ENCODE measurements at regions not wholly inside any gene's neighbourhood (a gene's known extent, or its start where the extent isn't known, plus 50 kb on each side); places are given as distances from the start of the nearest gene placed in this dataset.

DNA sequence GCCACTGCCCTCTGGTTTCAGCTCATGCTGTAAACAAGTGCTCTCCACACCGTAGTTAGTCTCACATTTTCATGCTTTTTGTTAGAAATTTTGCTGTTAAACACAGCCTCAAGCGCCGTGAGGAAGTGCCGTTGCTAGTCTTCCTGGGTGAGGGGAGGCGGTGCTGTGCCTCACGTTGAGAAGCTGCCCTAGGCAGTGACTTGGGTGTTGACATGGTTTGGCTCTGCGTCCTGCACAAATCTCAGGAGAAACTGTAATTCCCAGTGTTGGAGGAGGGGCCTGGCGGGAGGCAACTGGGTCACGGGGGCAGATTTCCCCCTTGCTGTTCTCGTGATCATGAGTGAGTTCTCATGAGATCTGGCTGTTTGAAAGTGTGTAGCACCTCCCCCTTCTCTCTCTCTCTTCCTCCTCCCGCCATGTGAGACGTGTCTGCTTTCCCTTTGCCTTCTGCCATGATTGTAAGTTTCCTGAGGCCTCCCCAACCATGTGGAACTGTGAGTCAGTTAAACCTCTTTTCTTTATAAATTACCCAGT is 95.8 kb downstream of the ERMARD start:
- Histone ChIP-seq H3K4me1 (ENCODE audit: insufficient read depth, insufficient read length) (peaks cover 4% of the 10 kb centered on the region), H3K4me3 (ENCODE audit: insufficient read length, low read depth) (no peak overlapping the region), H3K27me3 (ENCODE audit: insufficient read depth, insufficient read length) (no peaks in the 10 kb centered on the region), H3K9ac (ENCODE audit: insufficient read length, low read depth) (no peak overlapping the region), H3K9me3 (ENCODE audit: insufficient read depth, low read length) (no peaks in the 10 kb centered on the region), H3K36me3 (ENCODE audit: insufficient read depth, insufficient read length, low read length) (no peaks in the 10 kb centered on the region)
- DNase-seq (ENCODE audit: low read depth, low spot score) = no peak
- TF ChIP-seq SUZ12 (IDR thresholded peaks at IDR 0.05; ENCODE audit: extremely low read depth, insufficient read depth, insufficient read length) (no peak), YY1 (IDR thresholded peaks at IDR 0.05; ENCODE audit: insufficient read depth, insufficient read length) (no peak), ZNF274 (IDR thresholded peaks at IDR 0.05; ENCODE audit: low read depth, low read length) (no peak)

DNA sequence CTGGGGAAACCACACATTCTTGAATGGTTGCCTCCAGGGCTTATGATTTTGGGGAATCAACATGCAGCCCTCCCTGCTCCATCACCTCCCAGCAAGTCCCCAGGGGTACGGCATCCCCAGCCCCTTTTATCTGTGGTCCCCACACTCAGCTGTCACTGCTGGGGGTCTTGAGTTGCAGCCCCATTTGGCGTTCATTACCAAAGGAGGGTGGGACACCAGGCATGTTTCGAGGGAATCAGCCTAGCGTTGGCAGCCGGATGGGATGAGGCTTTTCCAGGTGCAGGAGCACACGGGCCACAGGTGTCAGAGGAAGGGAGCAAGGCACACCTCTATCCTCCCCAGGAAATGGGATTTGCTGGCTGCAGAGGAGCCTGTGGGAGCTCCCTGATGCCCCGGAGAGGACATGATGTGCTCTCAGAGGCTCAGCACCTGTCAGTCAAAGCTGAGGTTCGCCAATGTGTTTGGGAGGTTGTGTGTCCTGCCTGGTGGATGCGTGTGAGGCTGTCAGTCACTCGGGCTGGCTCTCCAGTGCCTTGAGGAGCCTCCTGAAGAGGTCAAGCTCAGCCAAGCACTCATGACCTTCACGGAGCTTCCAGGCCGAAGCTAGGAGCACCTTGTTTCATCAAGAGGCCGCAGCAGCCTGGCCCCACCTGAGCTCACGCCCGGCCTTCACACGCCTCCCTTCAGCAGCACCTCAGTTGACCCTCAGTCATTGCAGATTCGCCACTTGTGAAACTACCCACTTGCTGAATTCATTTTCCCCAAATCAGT is 95.0 kb downstream of the ERMARD start:
- no peaks in the 10 kb centered on the region for H3K9me3 ChIP-seq (ENCODE audit: insufficient read depth, low read length)
- H3K4me1 ChIP-seq (ENCODE audit: insufficient read depth, insufficient read length) = peaks cover 3% of the 10 kb centered on the region
- no peaks in the 10 kb centered on the region for H3K36me3 ChIP-seq (ENCODE audit: insufficient read depth, insufficient read length, low read length)
- H3K27me3 ChIP-seq (ENCODE audit: insufficient read depth, insufficient read length) = no peaks in the 10 kb centered on the region
- no peak for TF ChIP-seq YY1 (IDR thresholded peaks at IDR 0.05; ENCODE audit: insufficient read depth, insufficient read length)
- no peak for TF ChIP-seq SUZ12 (IDR thresholded peaks at IDR 0.05; ENCODE audit: extremely low read depth, insufficient read depth, insufficient read length)
- TF ChIP-seq ZNF274 (IDR thresholded peaks at IDR 0.05; ENCODE audit: low read depth, low read length) = no peak
- H3K9ac ChIP-seq (ENCODE audit: insufficient read length, low read depth) = no peak overlapping the region
- no peak overlapping the region for H3K4me3 ChIP-seq (ENCODE audit: insufficient read length, low read depth)
- no peak for DNase-seq (ENCODE audit: low read depth, low spot score)

DNA sequence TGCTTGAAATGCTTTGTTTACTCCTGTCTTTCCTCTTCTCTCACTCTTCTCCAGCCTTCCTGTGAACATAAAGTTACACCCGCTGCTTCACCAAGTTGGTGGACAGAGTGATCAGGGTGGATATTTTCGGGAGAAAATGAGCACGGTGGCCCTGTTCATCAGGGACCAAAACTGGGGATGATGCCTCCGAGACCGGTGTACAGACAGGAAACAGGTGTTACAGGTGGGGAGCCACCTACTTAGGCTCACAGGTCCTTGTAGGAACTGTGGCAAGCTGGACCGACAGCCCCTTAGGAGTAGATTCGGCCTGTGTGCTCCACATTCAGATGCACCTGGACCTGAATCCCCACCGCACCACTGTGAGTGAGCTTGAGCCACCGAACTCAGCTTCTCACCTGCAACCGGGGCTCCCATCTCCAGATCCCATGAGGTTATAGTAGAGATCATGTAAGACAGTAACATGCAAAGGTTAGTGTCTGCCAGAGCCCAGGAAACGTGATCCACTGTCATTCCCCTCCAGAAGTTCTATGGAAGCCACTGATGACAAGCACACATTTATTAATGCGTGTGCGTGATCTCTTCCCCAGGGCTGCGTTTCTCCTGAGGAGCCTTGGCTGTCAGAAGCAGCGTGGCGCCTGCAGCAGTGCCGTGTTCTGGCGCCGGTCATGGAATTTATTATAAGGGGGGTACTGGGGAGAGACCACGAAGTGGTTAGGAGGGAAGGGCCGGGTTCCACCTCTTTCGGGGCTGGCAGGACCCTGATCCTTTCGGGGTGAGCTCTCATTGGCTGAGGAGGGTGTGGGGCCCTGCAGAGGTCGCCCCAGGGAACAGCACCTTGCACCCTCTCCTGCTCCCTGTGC is 94.2 kb downstream of the ERMARD start:
- DNase-seq (ENCODE audit: low read depth, low spot score) = no peak
- Histone ChIP-seq H3K36me3 (ENCODE audit: insufficient read depth, insufficient read length, low read length) (no peaks in the 10 kb centered on the region), H3K4me1 (ENCODE audit: insufficient read depth, insufficient read length) (no peaks in the 10 kb centered on the region), H3K9me3 (ENCODE audit: insufficient read depth, low read length) (no peaks in the 10 kb centered on the region), H3K9ac (ENCODE audit: insufficient read length, low read depth) (no peak overlapping the region), H3K27me3 (ENCODE audit: insufficient read depth, insufficient read length) (no peaks in the 10 kb centered on the region), H3K4me3 (ENCODE audit: insufficient read length, low read depth) (no peak overlapping the region)
- no peak for TF ChIP-seq SUZ12 (IDR thresholded peaks at IDR 0.05; ENCODE audit: extremely low read depth, insufficient read depth, insufficient read length)
- no peak for TF ChIP-seq YY1 (IDR thresholded peaks at IDR 0.05; ENCODE audit: insufficient read depth, insufficient read length)
- no peak for TF ChIP-seq ZNF274 (IDR thresholded peaks at IDR 0.05; ENCODE audit: low read depth, low read length)

DNA sequence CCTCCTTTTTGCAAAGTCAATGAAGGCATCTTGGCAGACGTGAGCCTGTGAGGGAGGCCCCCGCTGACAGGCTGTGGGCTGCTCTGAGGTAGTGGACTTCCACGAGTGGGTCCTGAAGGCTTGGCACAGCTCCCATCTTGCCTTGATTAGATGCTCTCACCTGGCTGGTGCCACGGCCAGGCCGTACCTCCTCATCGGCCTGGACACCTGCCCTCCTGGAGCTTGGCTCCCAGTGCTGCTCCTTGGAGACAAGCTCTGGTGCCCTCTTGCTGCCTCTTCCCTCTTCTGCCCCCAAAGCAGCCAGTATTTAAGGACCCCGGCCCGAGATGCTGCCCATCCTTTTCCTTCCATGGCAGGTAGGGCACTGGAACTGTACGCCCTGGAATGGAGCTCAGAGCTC is 93.5 kb downstream of the ERMARD start:
- H3K9ac ChIP-seq (ENCODE audit: insufficient read length, low read depth) = no peak overlapping the region
- no peak overlapping the region for H3K4me3 ChIP-seq (ENCODE audit: insufficient read length, low read depth)
- DNase-seq (ENCODE audit: low read depth, low spot score) = no peak
- H3K9me3 ChIP-seq (ENCODE audit: insufficient read depth, low read length) = no peaks in the 10 kb centered on the region
- TF ChIP-seq SUZ12 (IDR thresholded peaks at IDR 0.05; ENCODE audit: extremely low read depth, insufficient read depth, insufficient read length) (no peak), YY1 (IDR thresholded peaks at IDR 0.05; ENCODE audit: insufficient read depth, insufficient read length) (no peak), ZNF274 (IDR thresholded peaks at IDR 0.05; ENCODE audit: low read depth, low read length) (no peak)
- no peaks in the 10 kb centered on the region for H3K4me1 ChIP-seq (ENCODE audit: insufficient read depth, insufficient read length)
- H3K36me3 ChIP-seq (ENCODE audit: insufficient read depth, insufficient read length, low read length) = no peaks in the 10 kb centered on the region
- no peaks in the 10 kb centered on the region for H3K27me3 ChIP-seq (ENCODE audit: insufficient read depth, insufficient read length)

DNA sequence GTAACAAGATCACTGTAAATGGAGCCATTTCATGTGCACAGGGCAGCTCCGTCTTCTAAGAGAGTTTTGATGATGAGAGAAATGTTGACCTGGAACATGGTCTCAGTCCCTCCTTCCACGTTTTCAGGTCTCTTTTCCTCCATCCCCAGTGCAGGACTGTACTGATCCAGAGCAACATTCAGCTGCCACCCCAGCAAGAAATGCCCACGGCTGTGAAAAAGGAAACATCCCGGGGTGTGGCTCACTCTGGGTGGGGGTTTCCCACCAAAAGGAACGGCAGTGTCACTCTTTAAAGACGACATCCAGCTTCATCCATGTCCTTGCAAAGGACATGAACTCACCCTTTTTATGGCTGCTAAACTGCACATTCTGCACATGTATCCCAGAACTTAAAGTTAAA is 92.6 kb downstream of the ERMARD start:
- Histone ChIP-seq H3K9me3 (ENCODE audit: insufficient read depth, low read length) (no peaks in the 10 kb centered on the region), H3K36me3 (ENCODE audit: insufficient read depth, insufficient read length, low read length) (no peaks in the 10 kb centered on the region), H3K4me3 (ENCODE audit: insufficient read length, low read depth) (no peak overlapping the region), H3K4me1 (ENCODE audit: insufficient read depth, insufficient read length) (no peaks in the 10 kb centered on the region), H3K9ac (ENCODE audit: insufficient read length, low read depth) (no peak overlapping the region), H3K27me3 (ENCODE audit: insufficient read depth, insufficient read length) (no peaks in the 10 kb centered on the region)
- no peak for DNase-seq (ENCODE audit: low read depth, low spot score)
- TF ChIP-seq YY1 (IDR thresholded peaks at IDR 0.05; ENCODE audit: insufficient read depth, insufficient read length) = no peak
- TF ChIP-seq SUZ12 (IDR thresholded peaks at IDR 0.05; ENCODE audit: extremely low read depth, insufficient read depth, insufficient read length) = no peak
- TF ChIP-seq ZNF274 (IDR thresholded peaks at IDR 0.05; ENCODE audit: low read depth, low read length) = no peak

DNA sequence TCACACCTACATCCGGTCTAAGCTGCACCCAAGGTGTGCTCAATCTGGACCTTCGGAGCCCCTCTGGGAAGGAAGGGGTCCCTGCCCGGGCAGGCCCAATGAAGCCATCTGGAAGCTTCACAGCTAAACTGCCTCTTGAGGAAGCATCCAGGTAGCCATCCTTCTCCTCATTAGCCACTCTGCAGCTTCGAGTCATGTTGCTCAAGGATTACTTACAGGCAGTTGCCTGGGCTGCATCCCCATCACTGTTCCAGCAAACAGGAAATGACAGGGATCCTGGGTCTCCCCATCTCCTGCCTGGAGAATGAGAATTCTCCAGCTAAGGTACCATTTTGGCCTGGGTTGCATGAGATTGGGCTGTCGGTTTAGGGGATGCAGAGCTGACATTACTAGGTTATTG is 91.7 kb downstream of the ERMARD start:
- H3K27me3 ChIP-seq (ENCODE audit: insufficient read depth, insufficient read length) = no peaks in the 10 kb centered on the region
- no peaks in the 10 kb centered on the region for H3K36me3 ChIP-seq (ENCODE audit: insufficient read depth, insufficient read length, low read length)
- no peaks in the 10 kb centered on the region for H3K4me1 ChIP-seq (ENCODE audit: insufficient read depth, insufficient read length)
- DNase-seq (ENCODE audit: low read depth, low spot score) = no peak
- no peaks in the 10 kb centered on the region for H3K9me3 ChIP-seq (ENCODE audit: insufficient read depth, low read length)
- no peak for TF ChIP-seq ZNF274 (IDR thresholded peaks at IDR 0.05; ENCODE audit: low read depth, low read length)
- no peak overlapping the region for H3K9ac ChIP-seq (ENCODE audit: insufficient read length, low read depth)
- no peak overlapping the region for H3K4me3 ChIP-seq (ENCODE audit: insufficient read length, low read depth)

Data from NT2/D1 (cell line).